Left ventricle myocardium inferior (tissue), 1 donor: ENCODE measurements at regions not wholly inside any gene's neighbourhood (a gene's known extent, or its start where the extent isn't known, plus 50 kb on each side); places are given as distances from the start of the nearest gene placed in this dataset.

Experiments
- DNase-seq: peaks from one replicate; pipeline ENCODE4 v3.0.0-alpha.2; 2020
- H3K27ac ChIP-seq: fragments of 200-600 bp; replicated peaks from 2 replicates; pipeline ENCODE4 v1.8.0; 2021
- H3K27me3 ChIP-seq: fragments of 200-600 bp; 2 replicates; pipeline ENCODE4 v1.8.0; 2021; ENCODE audit warnings: low read depth
- H3K36me3 ChIP-seq: fragments of 200-600 bp; 2 replicates; pipeline ENCODE4 v1.8.0; 2021
- H3K4me1 ChIP-seq: fragments of 200-600 bp; 2 replicates; pipeline ENCODE4 v1.8.0; 2021
- H3K4me3 ChIP-seq: fragments of 200-600 bp; 2 replicates; pipeline ENCODE4 v1.8.0; 2021; ENCODE audit warnings: mild to moderate bottlenecking, moderate library complexity
- H3K9me3 ChIP-seq: fragments of 200-600 bp; replicated peaks from 2 replicates; pipeline ENCODE4 v1.8.0; 2021
- CTCF ChIP-seq: fragments of 200-600 bp; IDR thresholded peaks from 2 replicates; pipeline ENCODE4 v1.8.0; 2021; ENCODE audit warnings: antibody characterized with exemption, mild to moderate bottlenecking, borderline replicate concordance
- intact Hi-C: fragments of 100-400 bp; cut with micrococcal nuclease; formaldehyde crosslinking; loops from one replicate; pipeline ENCODE4 v1.11.0; 2022
- donor health status: DM: no; HTN: yes; CAD: no; lungs with severe emphysema.

DNA sequence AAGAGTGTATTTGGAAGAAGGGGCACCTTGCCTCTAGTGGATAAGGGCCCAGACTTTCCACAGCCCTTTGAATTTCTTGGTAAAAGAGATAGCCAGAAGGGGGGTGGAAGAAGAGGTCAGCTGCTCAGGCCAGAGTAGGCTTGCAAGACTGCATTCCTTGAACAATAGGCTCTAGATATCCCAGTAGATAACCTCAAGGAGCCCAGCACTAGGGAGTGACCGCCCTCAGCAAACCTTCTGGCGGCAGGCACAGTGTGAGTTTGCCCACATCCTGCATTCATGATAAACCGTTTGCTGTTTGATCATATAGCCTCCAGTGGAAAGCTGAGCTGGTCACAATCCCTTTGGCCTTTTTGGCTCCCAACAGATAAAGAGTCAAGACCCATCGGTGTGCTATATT lies 70.5 kb downstream of the NPY start:
- no peak for DNase-seq
- TF ChIP-seq CTCF, result no peak
- H3K36me3 ChIP-seq, result no peaks in the 10 kb centered on the region
- H3K4me1 ChIP-seq, result no peaks in the 10 kb centered on the region
- H3K27me3 ChIP-seq, result no peaks in the 10 kb centered on the region
- H3K9me3 ChIP-seq, result peaks cover 5% of the 10 kb centered on the region
- intact Hi-C loops, result no loop called here
- no peak overlapping the region for H3K4me3 ChIP-seq
- no peak overlapping the region for H3K27ac ChIP-seq

- Histone ChIP-seq H3K9me3 (peaks cover 5% of the 10 kb centered on the region), H3K4me1 (no peaks in the 10 kb centered on the region), H3K4me3 (no peak overlapping the region), H3K27ac (no peak overlapping the region), H3K36me3 (no peaks in the 10 kb centered on the region), H3K27me3 (no peaks in the 10 kb centered on the region)
- DNase-seq, result no peak
- no peak for TF ChIP-seq CTCF
- intact Hi-C loops, result no loop called here
These were observed 72.9 kb downstream of the NPY start for GRCh38 chr7:24356718-24357386.

DNA sequence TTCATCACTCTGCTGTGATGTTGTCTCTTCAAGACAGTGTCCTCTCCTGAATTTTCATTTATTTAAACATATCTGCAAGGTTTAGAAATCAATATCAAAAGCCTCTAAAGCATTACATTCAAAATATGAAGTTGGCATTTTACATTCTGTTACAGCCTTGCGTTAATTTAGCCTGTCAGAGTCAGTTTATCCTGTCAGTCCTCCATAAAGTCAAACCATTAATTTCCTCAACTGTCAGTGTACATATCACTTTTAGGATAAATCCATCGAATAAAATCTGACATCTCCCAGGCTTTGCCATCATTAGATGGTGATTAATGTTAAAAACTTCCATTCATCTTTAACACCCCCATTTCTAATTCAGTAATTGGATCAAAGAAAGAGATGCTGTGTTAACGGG lies 77.0 kb downstream of the NPY start:
- TF ChIP-seq CTCF, result no peak
- Histone ChIP-seq H3K27ac (no peak overlapping the region), H3K27me3 (no peaks in the 10 kb centered on the region), H3K4me3 (no peak overlapping the region), H3K36me3 (no peaks in the 10 kb centered on the region), H3K9me3 (no peaks in the 10 kb centered on the region), H3K4me1 (no peaks in the 10 kb centered on the region)
- no peak for DNase-seq
- intact Hi-C loops, result no loop called here

DNA sequence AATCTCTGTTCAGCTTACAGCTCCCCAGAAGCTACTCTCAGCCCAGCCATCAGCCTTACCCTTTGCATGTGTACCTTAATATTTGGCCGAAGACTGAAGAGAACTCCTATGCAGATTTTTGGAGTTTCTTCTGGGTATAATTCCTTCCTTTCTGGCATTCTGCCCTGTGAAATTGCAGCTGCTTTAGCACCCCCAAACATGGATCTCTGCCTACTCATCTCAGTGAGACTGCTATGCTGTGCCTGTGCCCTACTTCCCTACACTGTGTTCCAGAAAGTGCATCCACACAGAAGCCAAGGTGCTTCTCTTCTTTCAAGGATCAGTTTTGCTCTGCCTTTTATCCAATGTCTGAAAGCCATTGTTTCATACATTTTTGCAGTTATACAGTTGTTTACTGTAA lies 81.6 kb downstream of the NPY start:
- H3K4me1 ChIP-seq, result no peaks in the 10 kb centered on the region
- TF ChIP-seq CTCF, result no peak
- intact Hi-C loops, result no loop called here
- H3K4me3 ChIP-seq, result no peak overlapping the region
- H3K36me3 ChIP-seq, result no peaks in the 10 kb centered on the region
- no peak overlapping the region for H3K27ac ChIP-seq
- no peak for DNase-seq
- H3K27me3 ChIP-seq, result no peaks in the 10 kb centered on the region
- no peaks in the 10 kb centered on the region for H3K9me3 ChIP-seq

DNA sequence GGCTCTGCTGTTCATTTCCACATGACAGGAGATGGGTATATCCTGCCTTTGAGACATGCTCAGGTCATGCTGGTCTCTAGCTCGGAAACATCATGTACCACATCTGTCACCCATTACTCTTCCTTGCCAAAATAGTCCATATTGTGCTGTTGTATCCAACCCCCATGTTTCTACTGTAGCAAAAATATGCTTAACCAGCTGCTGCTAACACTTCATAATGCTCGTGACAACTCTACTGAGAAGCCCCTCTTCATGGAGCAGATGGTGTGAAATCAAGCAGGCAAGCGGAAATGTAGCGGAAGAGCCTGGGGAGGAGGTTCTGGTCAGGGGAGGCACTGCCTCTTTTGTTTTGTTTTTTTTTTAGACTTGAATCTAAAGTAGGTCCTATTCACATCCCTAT lies 82.9 kb downstream of the NPY start:
- no peak for DNase-seq
- intact Hi-C loops, result no loop called here
- no peak for TF ChIP-seq CTCF
- H3K27me3 ChIP-seq, result no peaks in the 10 kb centered on the region
- no peak overlapping the region for H3K4me3 ChIP-seq
- H3K27ac ChIP-seq, result no peak overlapping the region
- H3K9me3 ChIP-seq, result no peaks in the 10 kb centered on the region
- H3K36me3 ChIP-seq, result no peaks in the 10 kb centered on the region
- H3K4me1 ChIP-seq, result no peaks in the 10 kb centered on the region
